OCI-LY7 (cell line): ENCODE measurements at regions not wholly inside any gene's neighbourhood (a gene's known extent, or its start where the extent isn't known, plus 50 kb on each side); places are given as distances from the start of the nearest gene placed in this dataset.

Source experiments
- BruUV-seq: library from RNA; stranded (reverse); fragments of 400-500 nt; replicated peaks from 2 replicates; lab custom pipeline; 2021; lab: Mats Ljungman, UMichigan
- CTCF ChIA-PET: fragments of 300-600 bp; sonication (Branson Sonifier 250); formaldehyde crosslinking; loops from one replicate; lab custom pipeline; 2022; ENCODE audit warnings: antibody characterized with exemption; ENCODE audit not compliant: unreplicated experiment; lab: Charles Lee
- POLR2A ChIA-PET: fragments of 300-600 bp; sonication (Branson Sonifier 250); formaldehyde crosslinking; loops from one replicate; lab custom pipeline; 2022; ENCODE audit warnings: antibody characterized with exemption; lab: Charles Lee
- DNase-seq: peaks from one replicate; pipeline ENCODE4 v3.0.0-alpha.2; 2015; ENCODE audit warnings: low spot score
- H2AFZ ChIP-seq: fragments of 200-600 bp; sonication (generic), shearing (Covaris generic); 2 replicates; pipeline ENCODE4 v1.6.1; 2014; ENCODE audit warnings: mild to moderate bottlenecking, antibody characterized with exemption, low read length, moderate library complexity
- H3K27ac ChIP-seq: fragments of 200-600 bp; sonication (generic); 2 replicates; pipeline ENCODE4 v1.5.1; 2014; ENCODE audit warnings: mixed run types, low read depth, mild to moderate bottlenecking, moderate library complexity, low read length, inconsistent platforms; ENCODE audit not compliant: poor library complexity, severe bottlenecking
- H3K36me3 ChIP-seq: fragments of 200-600 bp; sonication (generic); 2 replicates; pipeline ENCODE4 v1.6.1; 2014; ENCODE audit warnings: mild to moderate bottlenecking, antibody characterized with exemption, low read length, moderate library complexity, mixed read lengths; ENCODE audit not compliant: insufficient read depth
- H3K4me1 ChIP-seq: fragments of 200-600 bp; sonication (generic); 2 replicates; pipeline ENCODE4 v1.5.1; 2014; ENCODE audit warnings: mild to moderate bottlenecking, low read length; ENCODE audit not compliant: insufficient read depth, poor library complexity, severe bottlenecking
- H3K4me2 ChIP-seq: fragments of 200-600 bp; sonication (generic); 2 replicates; pipeline ENCODE4 v1.6.1; 2014; ENCODE audit warnings: mild to moderate bottlenecking, low read length
- H3K4me3 ChIP-seq: fragments of 200-600 bp; sonication (generic); 2 replicates; pipeline ENCODE4 v1.5.1; 2014; ENCODE audit warnings: mild to moderate bottlenecking, low read depth, low read length; ENCODE audit not compliant: poor library complexity, severe bottlenecking
- H3K79me2 ChIP-seq: fragments of 200-600 bp; sonication (generic); 2 replicates; pipeline ENCODE4 v1.6.1; 2016; ENCODE audit warnings: low read depth, mild to moderate bottlenecking, low read length, moderate library complexity, mixed read lengths; ENCODE audit not compliant: insufficient read depth
- H3K9me2 ChIP-seq: fragments of 200-600 bp; sonication (generic); 2 replicates; pipeline ENCODE4 v1.6.1; 2016; ENCODE audit warnings: mild to moderate bottlenecking, low read length, mixed read lengths; ENCODE audit not compliant: insufficient read depth
- H3K9me3 ChIP-seq: fragments of 200-600 bp; sonication (generic); 2 replicates; pipeline ENCODE4 v1.6.1; 2014; ENCODE audit warnings: mild to moderate bottlenecking, mixed run types, low read length, mixed read lengths
- H4K20me1 ChIP-seq: fragments of 200-600 bp; sonication (generic); 2 replicates; pipeline ENCODE4 v1.6.1; 2014; ENCODE audit warnings: mild to moderate bottlenecking, antibody characterized with exemption, low read length, moderate library complexity, mixed read lengths; ENCODE audit not compliant: insufficient read depth
- CTCF ChIP-seq: fragments of 200-600 bp; sonication (generic); conservative IDR thresholded peaks from 2 replicates; pipeline ENCODE4 v1.5.1; 2014; ENCODE audit warnings: mild to moderate bottlenecking, antibody characterized with exemption, low read length, moderate library complexity, mixed read lengths
- EZH2phosphoT487 ChIP-seq: fragments of 200-600 bp; sonication (generic); IDR thresholded peaks from 2 replicates; pipeline ENCODE4 v1.6.1; 2018; ENCODE audit warnings: low read depth, borderline replicate concordance, mild to moderate bottlenecking, mixed run types, antibody characterized with exemption, low read length, moderate library complexity, mixed read lengths
- intact Hi-C: fragments of 100-400 bp; cut with micrococcal nuclease; formaldehyde crosslinking; loops from one replicate; pipeline ENCODE4 v1.10.0; 2022; ENCODE audit not compliant: unreplicated experiment

GRCh38 chr5:56343988-56344387 is 110.9 kb upstream of the ANKRD55 start:
- Histone ChIP-seq H3K4me1 (no peaks in the 10 kb centered on the region), H2AFZ (no peak overlapping the region), H3K79me2 (no peaks in the 10 kb centered on the region), H3K4me3 (no peak overlapping the region), H3K9me2 (no peaks in the 10 kb centered on the region), H3K4me2 (no peak overlapping the region), H3K9me3 (no peaks in the 10 kb centered on the region), H3K36me3 (no peaks in the 10 kb centered on the region), H4K20me1 (no peaks in the 10 kb centered on the region), H3K27ac (no peak overlapping the region)
- ChIA-PET POLR2A (no interaction called here), CTCF (no interaction called here)
- no peak for DNase-seq
- no peak for TF ChIP-seq CTCF
- no peak for TF ChIP-seq EZH2phosphoT487
- no TSS peak for BruUV-seq
- intact Hi-C loops: no loop called here

GRCh38 chr5:56342616-56343015 is 109.5 kb upstream of the ANKRD55 start:
- Histone ChIP-seq H2AFZ (no peak overlapping the region), H3K9me2 (no peaks in the 10 kb centered on the region), H3K4me1 (no peaks in the 10 kb centered on the region), H3K9me3 (no peaks in the 10 kb centered on the region), H3K4me2 (no peak overlapping the region), H3K27ac (no peak overlapping the region), H3K79me2 (no peaks in the 10 kb centered on the region), H3K4me3 (no peak overlapping the region), H4K20me1 (no peaks in the 10 kb centered on the region), H3K36me3 (no peaks in the 10 kb centered on the region)
- intact Hi-C loops: no loop called here
- POLR2A ChIA-PET: interaction anchor here (1.1 kb wide), 1 partner anchor 191 kb away, joined by 4 read pairs; no protein-coding TSS in a partner anchor
- no TSS peak for BruUV-seq
- CTCF ChIA-PET: no interaction called here
- TF ChIP-seq CTCF (no peak), EZH2phosphoT487 (no peak)
- DNase-seq: no peak

GRCh38 chr5:56340196-56340980 is 107.3 kb upstream of the ANKRD55 start:
- ChIA-PET POLR2A (interaction anchor here (0.6 to 1.0 kb wide), 7 partner anchors 9 to 494 kb away, joined by 3 read pairs; no protein-coding TSS in a partner anchor), CTCF (no interaction called here)
- Histone ChIP-seq H4K20me1 (no peaks in the 10 kb centered on the region), H3K4me1 (no peaks in the 10 kb centered on the region), H3K79me2 (no peaks in the 10 kb centered on the region), H3K4me2 (no peak overlapping the region), H3K9me2 (no peaks in the 10 kb centered on the region), H3K27ac (no peak overlapping the region), H3K9me3 (no peaks in the 10 kb centered on the region), H3K36me3 (no peaks in the 10 kb centered on the region), H3K4me3 (no peak overlapping the region), H2AFZ (no peak overlapping the region)
- intact Hi-C loops: no loop called here
- no TSS peak for BruUV-seq
- TF ChIP-seq CTCF (no peak), EZH2phosphoT487 (no peak)
- DNase-seq: no peak
